Mesothelial cell of epicardium (in vitro differentiated cells): ENCODE measurements at regions not wholly inside any gene's neighbourhood (a gene's known extent, or its start where the extent isn't known, plus 50 kb on each side); places are given as distances from the start of the nearest gene placed in this dataset.
"Not testable (repeated sequence)": the region's sequence is repeated elsewhere in the genome, so short reads cannot be mapped to it uniquely, and the experiment has no call there.

Experiments
- DNase-seq, 2 experiments: peaks; one replicate each; pipeline ENCODE4 v3.0.0; 2021; ENCODE audit warnings: low spot score in 2 of 2; ENCODE audit not compliant: unreplicated experiment in 2 of 2
- H3K27ac Mint-ChIP-seq: 2 replicates; pipeline ENCODE4 v1.8.0; 2021; ENCODE audit warnings: mixed read lengths
- H3K27me3 Mint-ChIP-seq: 2 replicates; pipeline ENCODE4 v1.8.0; 2021; ENCODE audit warnings: low read depth, mixed read lengths
- H3K36me3 Mint-ChIP-seq: 2 replicates; pipeline ENCODE4 v1.8.0; 2021; ENCODE audit warnings: mixed read lengths
- H3K4me1 Mint-ChIP-seq: 2 replicates; pipeline ENCODE4 v1.8.0; 2021; ENCODE audit warnings: mixed read lengths
- H3K4me3 Mint-ChIP-seq: 2 replicates; pipeline ENCODE4 v1.8.0; 2021; ENCODE audit warnings: mild to moderate bottlenecking, moderate library complexity, mixed read lengths
- H3K9me3 Mint-ChIP-seq: 2 replicates; pipeline ENCODE4 v1.8.0; 2021; ENCODE audit warnings: mixed read lengths
- CTCF ChIP-seq: fragments of 200-600 bp; sonication (generic); IDR thresholded peaks from one replicate; pipeline ENCODE4 v1.5.0; 2021; ENCODE audit warnings: antibody characterized with exemption; ENCODE audit not compliant: unreplicated experiment

GRCh38 chr2:84177733-84178132 lies 281.3 kb downstream of the SUCLG1 start:
- no peaks in the 10 kb centered on the region for H3K36me3 Mint-ChIP-seq
- H3K4me1 Mint-ChIP-seq = no peaks in the 10 kb centered on the region
- no peaks in the 10 kb centered on the region for H3K9me3 Mint-ChIP-seq
- H3K27me3 Mint-ChIP-seq = peaks cover 2% of the 10 kb centered on the region
- DNase-seq = no peak
- no peak overlapping the region for H3K4me3 Mint-ChIP-seq
- no peak overlapping the region for H3K27ac Mint-ChIP-seq
- no peak for TF ChIP-seq CTCF

DNA sequence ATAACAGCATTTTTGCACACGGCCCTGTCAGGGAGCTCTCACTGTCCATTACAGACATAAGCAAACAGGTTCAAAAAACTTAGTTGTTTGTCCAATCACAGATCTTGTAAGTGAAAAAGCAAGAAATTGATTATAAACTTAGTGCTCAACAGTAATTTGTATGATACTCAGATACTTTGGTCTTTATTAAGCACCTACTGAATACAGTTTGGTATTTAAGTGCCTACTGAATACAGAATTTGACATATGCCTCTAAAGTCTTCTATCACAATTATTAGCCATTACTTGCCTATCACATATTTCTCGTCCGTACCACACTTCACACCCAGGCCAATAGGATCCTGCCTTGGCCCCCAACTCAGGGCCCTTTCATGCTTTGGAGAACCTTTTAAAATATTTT lies 283.1 kb downstream of the SUCLG1 start:
- DNase-seq = no peak
- Mint-ChIP-seq H3K4me3 (no peak overlapping the region), H3K36me3 (no peaks in the 10 kb centered on the region), H3K27me3 (peaks cover 2% of the 10 kb centered on the region), H3K27ac (no peak overlapping the region), H3K4me1 (no peaks in the 10 kb centered on the region), H3K9me3 (no peaks in the 10 kb centered on the region)
- no peak for TF ChIP-seq CTCF

- Mint-ChIP-seq H3K36me3 (no peaks in the 10 kb centered on the region), H3K27ac (no peak overlapping the region), H3K9me3 (peaks cover under 1% of the 10 kb centered on the region), H3K4me3 (no peak overlapping the region), H3K4me1 (no peaks in the 10 kb centered on the region), H3K27me3 (peaks cover 2% of the 10 kb centered on the region)
- DNase-seq = no peak
- no peak for TF ChIP-seq CTCF
Observed at GRCh38 chr2:84175340-84175739, 283.7 kb downstream of the SUCLG1 start.

- no peaks in the 10 kb centered on the region for H3K4me1 Mint-ChIP-seq
- no peak overlapping the region for H3K4me3 Mint-ChIP-seq
- no peaks in the 10 kb centered on the region for H3K27me3 Mint-ChIP-seq
- no peak overlapping the region for H3K27ac Mint-ChIP-seq
- DNase-seq = no peak
- H3K36me3 Mint-ChIP-seq = no peaks in the 10 kb centered on the region
- TF ChIP-seq CTCF = no peak
- H3K9me3 Mint-ChIP-seq = peaks cover 19% of the 10 kb centered on the region
Observed at GRCh38 chr2:84173041-84173440, 286.0 kb downstream of the SUCLG1 start.

GRCh38 chr2:84170979-84171378 lies 288.1 kb downstream of the SUCLG1 start:
- H3K4me1 Mint-ChIP-seq = no peaks in the 10 kb centered on the region
- peaks cover 22% of the 10 kb centered on the region for H3K9me3 Mint-ChIP-seq
- no peak for DNase-seq
- H3K27me3 Mint-ChIP-seq = no peaks in the 10 kb centered on the region
- TF ChIP-seq CTCF = no peak
- H3K36me3 Mint-ChIP-seq = no peaks in the 10 kb centered on the region
- no peak overlapping the region for H3K27ac Mint-ChIP-seq
- H3K4me3 Mint-ChIP-seq = no peak overlapping the region

DNA sequence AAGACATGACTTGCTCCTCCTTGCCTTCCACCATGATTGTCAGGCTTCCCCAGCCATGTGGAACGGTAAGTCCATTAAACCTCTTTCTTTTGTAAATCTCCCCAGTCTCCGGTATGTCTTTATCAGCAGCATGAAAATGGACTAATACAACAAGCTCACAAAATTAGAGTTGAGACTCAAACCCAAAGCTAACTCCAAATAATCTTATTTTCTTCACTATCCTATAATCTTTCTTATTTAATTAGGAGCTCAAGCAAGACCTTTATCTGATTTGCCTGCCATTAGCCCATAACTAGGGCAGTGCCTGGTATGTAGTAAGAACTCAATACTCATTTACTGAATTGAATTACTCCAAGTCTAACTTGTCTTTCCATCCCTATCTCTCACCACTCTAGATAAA lies 289.2 kb downstream of the SUCLG1 start:
- H3K27ac Mint-ChIP-seq = no peak overlapping the region
- TF ChIP-seq CTCF = no peak
- no peak overlapping the region for H3K4me3 Mint-ChIP-seq
- no peak for DNase-seq
- H3K9me3 Mint-ChIP-seq = peaks cover 22% of the 10 kb centered on the region
- no peaks in the 10 kb centered on the region for H3K36me3 Mint-ChIP-seq
- H3K4me1 Mint-ChIP-seq = no peaks in the 10 kb centered on the region
- no peaks in the 10 kb centered on the region for H3K27me3 Mint-ChIP-seq

- not testable (repeated sequence) for DNase-seq, H3K36me3 Mint-ChIP-seq, H3K4me1 Mint-ChIP-seq, H3K4me3 Mint-ChIP-seq, H3K27ac Mint-ChIP-seq, H3K27me3 Mint-ChIP-seq
- H3K9me3 Mint-ChIP-seq = peaks cover 22% of the 10 kb centered on the region
Observed at GRCh38 chr2:84168552-84168951, 290.5 kb downstream of the SUCLG1 start.
